Motor neuron (in vitro differentiated cells): ENCODE measurements at regions not wholly inside any gene's neighbourhood (a gene's known extent, or its start where the extent isn't known, plus 50 kb on each side); places are given as distances from the start of the nearest gene placed in this dataset.

Source experiments
- ATAC-seq, 8 experiments: fragments of 200-7000 bp; cut with Tn5 transposase; replicated peaks in 6 of 8; 2 replicates each; pipeline ENCODE4 v1.8.0; 2021; ENCODE audit warnings: mild to moderate bottlenecking in 8 of 8, moderate library complexity in 8 of 8
- H3K27ac ChIP-seq, 2 donors: fragments of 250-450 bp; sonication (Bioruptor Pico); 2 replicates each; pipeline ENCODE4 v1.9.0; 2021; ENCODE audit warnings: antibody characterized with exemption in 2 of 2, mild to moderate bottlenecking in 2 of 2, moderate library complexity in 1 of 2
- H3K4me1 ChIP-seq, 2 donors: fragments of 250-450 bp; sonication (Bioruptor Pico); replicated peaks in 1 of 2; 2 replicates each; pipeline ENCODE4 v1.6.1; 2021; ENCODE audit warnings: antibody characterized with exemption in 2 of 2, mild to moderate bottlenecking in 2 of 2, moderate library complexity in 1 of 2
- H3K4me3 ChIP-seq, 5 donors: fragments of 250-450 bp; sonication (Bioruptor Pico); 2 replicates each; pipeline ENCODE4 v1.9.0; 2021; ENCODE audit warnings: antibody characterized with exemption in 5 of 5, mild to moderate bottlenecking in 5 of 5, moderate library complexity in 4 of 5
- WGBS, 10 experiments: fragments of 450-650 bp; shearing (Covaris generic); methylation state at CpG; one replicate each; pipeline ENCODE4 v1.0.0; 2022; 5-methylcytosine and 5-hydroxymethylcytosine counted together
- in situ Hi-C, 9 experiments: fragments of 400-800 bp; cut with MboI; loops; one replicate each; pipeline ENCODE4 v1.15.0; 2021; ENCODE audit warnings: low sequenced_read_pairs in 9 of 9, low pct_unique_long_range_greater_than_20kb in 2 of 9; ENCODE audit not compliant: unreplicated experiment in 9 of 9

- peak in 7 of 8 experiments; percentile 72 to 91 (median 87) for ATAC-seq
- in situ Hi-C loops = no loop called here
- Histone ChIP-seq H3K4me3 (no peak overlapping the region), H3K27ac (peak overlapping the region; percentile 44 to 73), H3K4me1 (peaks cover 27 to 32% of the 10 kb centered on the region in 2 donors)
- WGBS, 10 experiments = 0 to 53% (median 22%) methylated on average over 2 to 9 of the region's 14 CpGs; no CpG with 5 or more reads in 3 of the 10 experiments
Measured at GRCh38 chr10:31707093-31708039, 221.3 kb downstream of the ARHGAP12 start.

- in situ Hi-C loops = no loop called here
- H3K4me3 ChIP-seq = no peak overlapping the region
- H3K4me1 ChIP-seq = peaks cover 27 to 32% of the 10 kb centered on the region in 2 donors
- ATAC-seq = no peak
- H3K27ac ChIP-seq = peak overlapping the region in 1 of 2 donors; percentile 72
- WGBS, 10 experiments = 20 to 100% (median 71%) methylated on average over 1 to 4 of the region's 7 CpGs; no CpG with 5 or more reads in 3 of the 10 experiments
Measured at GRCh38 chr10:31706464-31707092, 222.1 kb downstream of the ARHGAP12 start.

- WGBS, 10 experiments = 43 to 100% (median 85%) methylated on average over 1 to 3 of the region's 3 CpGs; no CpG with 5 or more reads in 4 of the 10 experiments
- in situ Hi-C loops = no loop called here
- H3K4me3 ChIP-seq = no peak overlapping the region
- ATAC-seq = no peak
- H3K4me1 ChIP-seq = peaks cover 27 to 32% of the 10 kb centered on the region in 2 donors
- H3K27ac ChIP-seq = no peak overlapping the region
Measured at GRCh38 chr10:31705136-31705535, 223.5 kb downstream of the ARHGAP12 start.

GRCh38 chr10:31704195-31704594, 224.4 kb downstream of the ARHGAP12 start:
- in situ Hi-C loops = no loop called here
- 33 to 100% (median 100%) methylated on average over 1 of the region's 1 CpG; no CpG with 5 or more reads in 7 of the 10 experiments for WGBS, 10 experiments
- peaks cover 27 to 28% of the 10 kb centered on the region in 2 donors for H3K4me1 ChIP-seq
- H3K27ac ChIP-seq = no peak overlapping the region
- H3K4me3 ChIP-seq = no peak overlapping the region
- ATAC-seq = no peak

GRCh38 chr10:31702954-31703353, 225.7 kb downstream of the ARHGAP12 start:
- Histone ChIP-seq H3K27ac (no peak overlapping the region), H3K4me1 (peaks cover 19 to 23% of the 10 kb centered on the region in 2 donors), H3K4me3 (no peak overlapping the region)
- 20 to 84% (median 73%) methylated on average over 1 to 3 of the region's 4 CpGs; no CpG with 5 or more reads in 2 of the 10 experiments for WGBS, 10 experiments
- no peak for ATAC-seq
- in situ Hi-C loops = no loop called here

GRCh38 chr10:31702005-31702404, 226.6 kb downstream of the ARHGAP12 start:
- WGBS, 10 experiments = 60 to 100% (median 100%) methylated on average over 1 to 2 of the region's 2 CpGs; no CpG with 5 or more reads in 3 of the 10 experiments
- ATAC-seq = no peak
- in situ Hi-C loops = no loop called here
- Histone ChIP-seq H3K27ac (no peak overlapping the region), H3K4me3 (no peak overlapping the region), H3K4me1 (peaks cover 21 to 23% of the 10 kb centered on the region in 2 donors)

- H3K4me1 ChIP-seq = peaks cover 18 to 21% of the 10 kb centered on the region in 2 donors
- in situ Hi-C loops = no loop called here
Measured at GRCh38 chr10:31701546-31701945, 227.1 kb downstream of the ARHGAP12 start.

GRCh38 chr10:31700181-31700611, 228.4 kb downstream of the ARHGAP12 start:
- H3K4me1 ChIP-seq = peaks cover 13 to 23% of the 10 kb centered on the region in 2 donors
- WGBS, 10 experiments = 39 to 90% (median 78%) methylated on average over 1 to 5 of the region's 11 CpGs; no CpG with 5 or more reads in 2 of the 10 experiments
- no peak for ATAC-seq
- H3K4me3 ChIP-seq = no peak overlapping the region
- in situ Hi-C loops = no loop called here
- no peak overlapping the region for H3K27ac ChIP-seq

More at GRCh38 chr10:31701546-31701945, 227.1 kb downstream of the ARHGAP12 start:
- Histone ChIP-seq H3K4me3 (no peak overlapping the region), H3K27ac (no peak overlapping the region)
- 0 to 94% (median 70%) methylated on average over 1 to 5 of the region's 5 CpGs; no CpG with 5 or more reads in 5 of the 10 experiments for WGBS, 10 experiments
- no peak for ATAC-seq

GRCh38 chr10:31698181-31698830, 230.3 kb downstream of the ARHGAP12 start:
- no peak overlapping the region for H3K27ac ChIP-seq
- in situ Hi-C loops = no loop called here
- ATAC-seq = peak in 3 of 8 experiments; percentile 4 to 67 (median 55)
- H3K4me1 ChIP-seq = peaks cover 26 to 38% of the 10 kb centered on the region in 2 donors
- WGBS, 10 experiments = 2 to 100% (median 82%) methylated on average over 1 to 9 of the region's 11 CpGs; no CpG with 5 or more reads in 1 of the 10 experiments
- H3K4me3 ChIP-seq = no peak overlapping the region

GRCh38 chr10:31697271-31698180, 231.1 kb downstream of the ARHGAP12 start:
- 0 to 100% (median 56%) methylated on average over 1 to 14 of the region's 19 CpGs for WGBS, 10 experiments
- ATAC-seq = peak; percentile 72 to 93 (median 90)
- no peak overlapping the region for H3K4me3 ChIP-seq
- peaks cover 26 to 38% of the 10 kb centered on the region in 2 donors for H3K4me1 ChIP-seq
- in situ Hi-C loops = no loop called here
- H3K27ac ChIP-seq = peak overlapping the region in 1 of 2 donors; percentile 47

GRCh38 chr10:31694929-31695837, 233.4 kb downstream of the ARHGAP12 start:
- Histone ChIP-seq H3K27ac (peak overlapping the region in 1 of 2 donors; percentile 18), H3K4me3 (no peak overlapping the region), H3K4me1 (peaks cover 26 to 38% of the 10 kb centered on the region in 2 donors)
- WGBS, 10 experiments = 58 to 100% (median 83%) methylated on average over 1 to 11 of the region's 14 CpGs; no CpG with 5 or more reads in 1 of the 10 experiments
- ATAC-seq = peak in 2 of 8 experiments; percentile 4 to 14
- in situ Hi-C loops = no loop called here
